Stimulated activated CD8-positive, alpha-beta memory T cell treated with anti-CD3 and anti-CD28 coated beads, Interleukin-15, amount 100 ng/mL, for 24 hours (primary cell): ENCODE measurements at regions not wholly inside any gene's neighbourhood (a gene's known extent, or its start where the extent isn't known, plus 50 kb on each side); places are given as distances from the start of the nearest gene placed in this dataset.

Experiments used
- DNase-seq: peaks from one replicate; pipeline ENCODE4 v3.0.0-alpha.2; 2020; ENCODE audit warnings: low read depth

DNA sequence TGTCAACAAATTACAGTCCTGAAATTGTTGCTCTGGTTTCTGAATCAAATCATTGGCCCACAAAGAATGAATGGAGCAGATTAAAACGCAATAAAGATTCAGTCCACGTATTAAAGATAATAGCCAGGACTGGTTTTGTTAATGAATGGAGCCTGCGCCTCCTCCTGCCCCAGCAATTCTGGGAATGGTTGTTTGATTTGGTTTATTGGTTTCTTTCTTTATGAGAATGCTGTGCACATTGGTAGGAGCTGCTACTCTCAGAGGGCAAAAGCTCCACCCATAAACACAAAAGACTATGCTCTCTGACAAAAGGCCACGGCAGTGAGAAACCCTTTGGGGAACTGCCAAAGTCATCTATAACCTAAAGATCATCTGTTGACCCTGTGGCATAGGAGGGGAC lies 261.1 kb downstream of the ABHD5 start:
- no peak for DNase-seq

DNA sequence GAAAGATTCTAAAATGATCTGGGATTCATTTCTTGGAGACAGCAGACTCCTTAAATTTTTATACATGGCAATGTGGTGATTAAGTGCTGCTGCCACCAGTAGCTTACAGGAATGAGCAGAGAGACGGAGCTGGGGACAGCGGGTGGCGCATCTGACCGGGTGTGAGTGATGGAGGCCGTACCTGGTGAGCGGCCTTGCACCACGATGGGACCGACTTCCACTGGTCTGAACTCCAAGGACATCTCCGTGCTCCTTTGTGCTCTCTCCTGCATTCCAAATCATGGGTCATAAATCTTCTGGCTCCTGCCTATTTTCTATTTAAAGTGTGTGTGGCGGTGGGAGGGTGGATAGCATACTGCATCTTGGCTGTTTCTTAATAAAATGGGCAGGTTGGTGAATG lies 262.6 kb downstream of the ABHD5 start:
- DNase-seq: no peak

GRCh38 chr3:43953814-43954692 lies 263.3 kb downstream of the ABHD5 start:
- DNase-seq: no peak

GRCh38 chr3:43956945-43957344 lies 266.2 kb downstream of the ABHD5 start:
- DNase-seq: no peak

DNA sequence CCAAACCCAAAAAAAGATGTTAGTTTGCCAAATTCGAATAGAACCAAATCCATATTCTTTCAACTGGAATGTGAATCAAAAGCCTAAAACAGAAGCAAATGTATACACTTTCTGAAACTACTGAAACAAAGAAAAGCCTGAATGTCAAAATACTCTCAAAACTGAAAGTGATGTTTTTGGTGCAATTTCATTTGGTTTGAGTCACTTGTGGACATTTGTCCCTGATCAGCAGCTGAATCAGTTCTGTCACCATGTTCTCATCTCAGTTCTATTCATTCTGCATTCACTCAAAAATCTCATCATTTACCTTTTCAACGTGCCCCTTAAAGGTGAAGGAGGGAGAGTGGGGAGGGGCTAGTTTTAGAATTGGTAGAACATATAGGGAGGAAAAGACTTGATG lies 266.8 kb downstream of the ABHD5 start:
- DNase-seq: no peak

DNA sequence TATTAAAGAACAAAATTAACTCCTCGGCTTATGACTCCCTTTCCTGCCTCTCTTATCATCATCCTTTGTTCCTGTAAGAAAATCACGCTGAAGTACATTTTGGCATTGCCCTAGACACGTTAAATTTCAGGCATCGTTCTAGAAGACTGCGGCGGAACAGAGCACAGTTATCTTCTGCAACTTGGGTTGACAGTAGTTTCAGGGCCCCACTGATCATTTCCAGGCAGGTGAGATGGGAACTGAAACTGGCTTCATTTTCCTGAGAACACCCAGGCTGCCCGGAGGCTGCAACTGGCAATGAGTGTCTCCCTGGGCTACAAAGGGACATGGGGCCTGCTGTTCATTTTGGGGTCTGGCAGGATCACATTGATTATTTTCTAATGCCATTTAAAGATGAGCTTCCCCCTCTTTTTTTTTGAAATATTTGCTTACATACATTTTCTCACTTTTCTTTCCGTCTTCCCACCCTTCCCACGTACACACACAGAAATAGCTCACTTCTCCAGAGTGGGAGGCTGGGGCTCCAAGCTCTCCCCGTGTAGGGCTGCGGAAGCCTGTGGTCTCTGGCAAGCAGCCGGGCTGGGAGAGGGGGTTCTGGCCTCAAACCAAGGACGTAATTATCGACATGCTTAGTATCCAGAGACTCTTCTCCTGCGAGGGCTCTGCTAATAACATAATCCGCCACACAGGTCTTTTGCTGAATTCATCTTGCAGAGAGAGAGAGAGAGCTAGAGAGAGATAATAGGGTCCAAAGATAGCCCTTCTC lies 267.4 kb downstream of the ABHD5 start:
- no peak for DNase-seq

DNA sequence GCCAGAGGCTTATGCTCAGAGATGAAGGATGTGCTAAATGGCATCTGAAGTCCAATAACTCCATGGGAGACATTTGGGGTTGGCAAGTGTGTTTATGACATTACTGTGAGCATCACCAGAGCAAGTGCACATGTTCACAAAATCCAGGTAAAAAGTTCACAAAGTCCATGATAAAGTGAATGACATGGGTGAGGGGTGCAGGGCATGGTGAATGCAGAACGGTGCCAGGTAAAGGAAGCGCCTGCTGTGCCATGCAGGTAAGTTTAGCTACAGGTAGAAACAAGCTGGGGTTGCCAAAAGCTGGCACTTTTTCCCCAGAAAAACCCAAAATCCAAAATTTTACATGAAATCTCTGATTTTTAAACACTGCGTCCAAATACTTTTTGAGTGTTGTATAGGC lies 268.2 kb downstream of the ABHD5 start:
- no peak for DNase-seq

GRCh38 chr3:43959498-43960447 lies 269.0 kb downstream of the ABHD5 start:
- no peak for DNase-seq

DNA sequence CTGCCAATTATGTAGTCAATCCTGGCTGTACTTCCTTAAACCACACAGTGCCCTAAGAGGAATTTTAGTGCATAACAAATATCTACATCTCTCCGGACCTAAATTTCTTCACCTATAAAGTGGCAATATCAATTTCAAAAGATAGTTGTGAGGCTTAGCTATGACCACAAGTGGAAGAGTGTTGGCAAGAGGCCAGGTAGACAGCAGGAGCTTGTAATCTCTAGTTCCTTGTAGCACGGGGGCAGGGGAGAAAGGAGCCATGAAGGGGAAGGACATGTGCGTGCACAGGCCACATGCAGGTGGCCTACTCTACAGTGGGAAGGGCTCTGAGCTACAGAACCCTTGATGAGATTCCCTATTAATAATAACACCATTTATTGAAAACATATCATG lies 269.7 kb downstream of the ABHD5 start:
- DNase-seq: no peak

DNA sequence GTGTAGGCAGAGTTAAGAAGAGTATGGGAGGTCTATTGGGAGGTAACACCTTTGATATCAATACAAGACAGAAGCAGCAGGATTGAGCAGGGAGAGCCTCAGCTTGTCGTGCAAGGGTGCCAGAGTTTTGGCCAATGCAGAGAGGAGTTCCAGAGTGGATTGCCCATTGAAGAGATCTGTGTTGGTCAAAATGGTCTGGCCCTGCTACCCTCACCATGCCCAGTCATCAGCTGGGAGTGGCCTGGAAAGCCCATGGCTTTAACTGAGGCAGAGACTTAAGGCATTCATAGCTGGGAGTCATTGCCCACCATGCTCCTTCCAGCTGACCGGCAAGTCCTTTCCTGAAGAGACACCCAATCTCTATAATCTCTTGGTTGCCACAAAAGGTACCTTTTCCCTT lies 271.3 kb downstream of the ABHD5 start:
- no peak for DNase-seq

DNA sequence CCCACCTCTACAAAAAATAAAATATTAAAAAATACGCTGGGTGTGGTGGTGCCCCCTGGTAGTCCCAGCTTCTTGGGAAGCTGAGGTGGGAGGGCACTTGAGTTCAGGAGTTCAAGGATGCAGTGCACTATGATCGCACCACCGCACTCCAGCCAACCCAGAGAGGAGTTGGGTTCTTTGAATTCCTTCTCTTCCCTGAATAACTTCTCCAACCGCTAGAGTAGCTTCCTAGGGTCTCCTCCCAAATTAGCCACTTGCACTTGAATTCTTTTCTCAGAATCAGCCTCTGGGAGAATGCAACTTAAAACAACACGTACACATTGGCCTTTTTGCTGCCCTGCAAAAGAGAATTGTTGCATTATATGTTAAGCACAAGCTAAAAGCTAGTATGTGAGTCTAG lies 272.5 kb downstream of the ABHD5 start:
- DNase-seq: no peak

DNA sequence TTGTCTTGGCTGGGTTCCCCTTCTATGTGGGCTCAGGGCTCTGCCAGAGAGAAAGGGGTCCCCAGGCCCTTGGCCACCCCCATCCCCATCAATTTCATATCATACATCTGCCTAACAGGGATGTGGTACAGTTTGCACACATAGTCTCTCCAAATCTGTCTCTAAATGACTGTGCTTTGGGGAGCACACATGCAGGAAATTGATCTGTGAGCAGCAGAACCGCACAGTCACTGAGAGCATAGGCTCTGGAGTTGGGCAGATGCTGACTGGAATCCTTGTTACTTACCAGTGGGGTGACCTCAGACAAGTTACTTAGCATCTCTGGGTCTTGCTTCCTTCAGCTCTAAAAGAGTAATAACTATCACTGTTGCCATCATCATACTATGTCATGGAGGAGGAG lies 273.9 kb downstream of the ABHD5 start:
- DNase-seq: no peak

- DNase-seq: no peak
Observed at GRCh38 chr3:43965656-43966055, 274.9 kb downstream of the ABHD5 start.

DNA sequence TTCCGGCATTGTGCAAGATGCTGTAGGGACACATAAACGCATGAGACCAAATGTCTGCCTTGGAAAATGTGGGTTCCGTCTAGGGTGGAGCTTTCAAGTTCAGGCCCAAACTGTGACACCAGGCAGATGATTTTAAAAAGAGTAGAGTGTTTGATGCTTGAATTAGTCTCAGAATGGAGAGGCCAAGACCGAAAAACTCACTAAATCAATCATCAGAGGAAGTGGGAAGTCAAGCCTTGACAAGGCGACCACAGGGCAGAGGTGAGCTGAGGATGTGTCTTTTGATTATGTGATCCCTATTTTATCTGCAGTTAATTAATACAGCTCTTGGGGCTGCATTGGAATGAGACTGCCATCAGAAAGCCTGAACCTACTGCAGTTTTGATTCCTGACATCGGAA lies 275.4 kb downstream of the ABHD5 start:
- no peak for DNase-seq

- no peak for DNase-seq
Observed at GRCh38 chr3:43966530-43966929, 275.2 kb upstream of the TOPAZ1 start.

DNA sequence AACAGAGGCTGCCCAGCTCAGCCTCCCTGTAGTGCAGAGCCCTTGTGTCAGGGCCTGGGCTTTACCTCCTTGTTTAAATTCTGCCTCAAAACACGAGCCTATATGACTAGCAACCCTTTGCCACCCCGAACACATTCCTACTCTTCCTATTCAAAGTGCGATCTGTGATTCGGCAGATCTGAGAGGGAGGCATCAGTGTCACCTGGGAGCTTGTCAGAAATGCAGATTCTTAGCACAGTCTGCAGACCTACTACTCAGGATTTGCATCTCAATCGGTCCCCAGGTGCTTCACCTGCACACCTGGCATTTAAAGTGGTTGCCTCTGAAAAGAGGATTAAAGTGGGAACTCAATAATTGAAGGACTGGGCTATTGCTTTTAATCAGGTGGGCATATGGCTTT lies 273.2 kb upstream of the TOPAZ1 start:
- DNase-seq: no peak

- no peak for DNase-seq
Observed at GRCh38 chr3:43969944-43970343, 271.7 kb upstream of the TOPAZ1 start.

DNA sequence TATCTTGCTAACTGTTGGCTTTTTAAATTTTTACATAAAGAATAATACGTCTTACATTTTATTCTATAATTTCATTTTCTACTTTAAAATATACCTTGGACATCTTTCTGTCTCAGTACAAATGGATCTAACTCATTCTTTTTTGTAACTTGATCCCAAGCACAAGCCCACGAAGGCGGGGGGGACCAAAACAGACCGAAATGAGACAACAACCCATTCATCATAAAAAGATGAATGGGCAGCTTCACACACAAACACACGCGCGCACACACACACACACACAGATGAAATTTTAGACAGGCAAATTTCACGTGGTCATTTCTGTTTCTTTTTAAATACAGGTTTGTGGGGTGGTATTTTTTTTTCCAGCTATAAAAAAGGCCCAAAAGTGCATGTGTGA lies 271.3 kb upstream of the TOPAZ1 start:
- no peak for DNase-seq

DNA sequence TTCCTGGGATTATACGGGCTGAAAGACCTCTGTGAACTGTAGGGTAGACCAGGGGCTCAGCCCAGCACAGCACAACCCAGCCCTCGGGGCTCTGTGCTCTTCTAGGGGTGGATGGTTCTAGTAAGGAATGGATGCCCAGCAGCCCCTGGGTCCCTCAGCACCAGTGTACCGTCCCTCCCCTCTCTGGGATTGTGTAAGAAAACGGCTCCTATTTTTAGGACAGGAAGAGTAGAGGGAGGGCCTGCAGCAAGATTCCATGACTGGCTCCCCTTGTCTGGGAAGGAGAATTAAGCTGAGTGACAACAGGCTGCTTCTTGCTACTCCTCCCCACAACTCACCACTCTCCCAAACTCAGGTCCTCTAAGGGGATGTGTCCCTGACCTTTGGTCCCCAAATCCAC lies 270.8 kb upstream of the TOPAZ1 start:
- no peak for DNase-seq

GRCh38 chr3:43971486-43971885 lies 270.2 kb upstream of the TOPAZ1 start:
- DNase-seq: no peak

DNA sequence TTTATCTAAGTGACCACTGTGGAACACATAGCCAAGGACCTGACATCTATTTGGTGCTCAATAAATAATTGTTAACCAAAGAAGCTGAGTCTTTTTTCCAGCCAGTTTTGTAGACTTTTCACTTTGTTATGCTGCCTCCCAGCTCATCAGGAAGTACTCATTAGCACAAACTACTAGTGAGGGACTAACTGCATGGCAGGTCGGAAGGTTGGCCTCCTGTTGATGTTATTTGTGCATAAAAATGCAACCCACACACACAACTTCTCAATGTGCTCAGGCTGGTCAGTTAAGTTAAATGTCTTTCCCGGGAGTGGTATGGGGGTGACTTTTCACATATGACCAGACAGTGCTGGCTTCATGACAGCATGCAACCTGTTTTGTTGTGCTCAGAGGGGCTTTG lies 263.0 kb upstream of the TOPAZ1 start:
- DNase-seq: no peak

DNA sequence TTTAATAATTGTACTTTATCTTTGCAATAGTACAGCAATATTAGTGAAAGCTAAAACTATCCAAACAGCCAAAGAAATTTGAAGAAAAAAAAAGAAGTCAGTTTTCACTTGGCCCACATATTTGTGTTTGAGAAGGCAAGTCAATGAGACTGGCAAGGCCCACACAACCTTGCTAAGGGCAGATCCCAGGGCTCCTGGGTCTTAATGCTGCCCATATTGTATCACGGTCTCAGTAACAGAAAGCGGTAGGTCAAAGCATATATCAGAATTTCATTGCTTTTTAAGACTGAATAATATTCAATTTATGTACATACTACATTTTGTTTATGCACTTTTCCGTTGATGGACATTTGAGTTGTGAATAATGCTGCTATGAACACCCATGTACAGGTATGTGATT lies 262.0 kb upstream of the TOPAZ1 start:
- DNase-seq: no peak
